ENCODE measurements at regions not wholly inside any gene's neighbourhood (a gene's known extent, or its start where the extent isn't known, plus 50 kb on each side); places are given as distances from the start of the nearest gene placed in this dataset.

- H3K27ac ChIP-seq (ENCODE audit: control insufficient read depth, insufficient read depth) = no peak overlapping the region
- H3K9ac ChIP-seq (ENCODE audit: control insufficient read depth, insufficient read depth, low read length) = no peak overlapping the region
- no peak overlapping the region for H2AFZ ChIP-seq (ENCODE audit: control insufficient read depth, low read depth, low read length)
- in situ Hi-C loops (cut with MboI) = no loop called here
- SMC1A ChIA-PET (ENCODE audit: uncharacterized antibody, unreplicated experiment) = no interaction called here
- H3K9me3 ChIP-seq (replicated peaks; ENCODE audit: control insufficient read depth, insufficient read depth, low read length) = no peaks in the 10 kb centered on the region
- no peaks in the 10 kb centered on the region for H3K36me3 ChIP-seq (ENCODE audit: control insufficient read depth in 2 of 2, insufficient read depth in 2 of 2, low read length in 1 of 2)
- H3K79me2 ChIP-seq (ENCODE audit: control insufficient read depth, insufficient read depth, low read length) = no peaks in the 10 kb centered on the region
- no peak for DNase-seq (ENCODE audit: low read depth, low spot score)
- intact Hi-C loops (cut with micrococcal nuclease; ENCODE audit: unreplicated experiment) = no loop called here
- H3K4me3 ChIP-seq = no peak overlapping the region
- TF ChIP-seq STAT3 (IDR thresholded peaks at IDR 0.05; ENCODE audit: low read depth, low read length) = no peak
- no peak for TF ChIP-seq POLR2A (IDR thresholded peaks at IDR 0.05; ENCODE audit: low read depth, low read length)
- TF ChIP-seq CHD4 (IDR thresholded peaks at IDR 0.05) = no peak
- TF ChIP-seq BMI1 (IDR thresholded peaks at IDR 0.05; ENCODE audit: borderline replicate concordance) = no peak
- no peak for TF ChIP-seq ZBED1 (IDR thresholded peaks at IDR 0.05; ENCODE audit: borderline replicate concordance)
- TF ChIP-seq NR2C1 (IDR thresholded peaks at IDR 0.05) = no peak
- no peak for TF ChIP-seq MXI1 (IDR thresholded peaks at IDR 0.05; ENCODE audit: low read depth, low read length)
- no peak for TF ChIP-seq CBX5 (IDR thresholded peaks at IDR 0.05; ENCODE audit: low read depth)
- TF ChIP-seq SMC3 (IDR thresholded peaks at IDR 0.05; ENCODE audit: borderline replicate concordance, low read length) = no peak
- no peak for TF ChIP-seq RCOR1 (conservative IDR thresholded peaks at IDR 0.05; ENCODE audit: low read depth, low read length)
- no peak for TF ChIP-seq ELK1 (IDR thresholded peaks at IDR 0.05; ENCODE audit: low read depth, low read length)
- TF ChIP-seq ZNF274 (IDR thresholded peaks at IDR 0.05; ENCODE audit: insufficient read depth, insufficient read length) = no peak
- no peak for TF ChIP-seq HCFC1 (IDR thresholded peaks at IDR 0.05; ENCODE audit: low read length)
- H4K20me1 ChIP-seq (ENCODE audit: control insufficient read depth, insufficient read depth) = no peaks in the 10 kb centered on the region
- CTCF ChIA-PET = no interaction called here
- POLR2A ChIA-PET = no interaction called here
- no peak for ATAC-seq
- H3K4me1 ChIP-seq (ENCODE audit: control insufficient read depth, insufficient read depth, low read length) = no peaks in the 10 kb centered on the region
- 0% methylated on average over 1 of the region's 1 CpG for WGBS (ENCODE audit: insufficient coverage, insufficient replicate concordance, low lambda C conversion rate, missing lambda C conversion rate)
- FAIRE-seq = no peak
- no peak overlapping the region for H3K4me2 ChIP-seq (ENCODE audit: control insufficient read depth, insufficient read depth)
- H3K27me3 ChIP-seq (replicated peaks in 1 of 2; ENCODE audit: control insufficient read depth in 2 of 2, insufficient read depth in 2 of 2, low read length in 1 of 2) = no peaks in the 10 kb centered on the region
- BruUV-seq (replicated peaks) = no TSS peak
- RAD21 ChIA-PET (ENCODE audit: unreplicated experiment) = no interaction called here
Observed at GRCh38 chr4:54155936-54156335, 56.0 kb downstream of the GSX2 start.
